OCI-LY3 (cell line): ENCODE measurements at regions not wholly inside any gene's neighbourhood (a gene's known extent, or its start where the extent isn't known, plus 50 kb on each side); places are given as distances from the start of the nearest gene placed in this dataset.

Source experiments
- H2AFZ ChIP-seq: fragments of 200-600, 300-600 bp; shearing (Covaris generic); 2 replicates; pipeline ENCODE4 v1.6.0; 2014; ENCODE audit warnings: antibody characterized with exemption, low read depth, low read length
- H3K27ac ChIP-seq: fragments of 200-600, 300-600 bp; sonication (generic); 2 replicates; pipeline ENCODE4 v1.5.1; 2014; ENCODE audit warnings: mild to moderate bottlenecking, low read length, moderate library complexity, mixed read lengths
- H3K27me3 ChIP-seq: fragments of 200-600, 300-600 bp; sonication (generic); 2 replicates; pipeline ENCODE4 v1.6.1; 2014; ENCODE audit warnings: low read depth, low read length, mixed read lengths
- H3K36me3 ChIP-seq: fragments of 200-600, 300-600 bp; sonication (generic); replicated peaks from 2 replicates; pipeline ENCODE3; 2014; ENCODE audit warnings: low read depth, low read length, mixed read lengths
- H3K4me1 ChIP-seq: fragments of 300-600, 200-600 bp; sonication (generic); 2 replicates; pipeline ENCODE4 v1.6.1; 2014; ENCODE audit warnings: low read length, mixed read lengths
- H3K4me2 ChIP-seq: fragments of 200-600, 300-600 bp; sonication (generic); 2 replicates; pipeline ENCODE4 v1.6.1; 2014; ENCODE audit warnings: low read length, mixed read lengths
- H3K4me3 ChIP-seq: fragments of 300-600, 200-600 bp; sonication (generic); 2 replicates; pipeline ENCODE4 v1.5.1; 2014; ENCODE audit warnings: antibody characterized with exemption, mild to moderate bottlenecking, low read length, moderate library complexity
- H3K79me2 ChIP-seq: fragments of 300-600, 200-600 bp; shearing (Covaris generic); 2 replicates; pipeline ENCODE4 v1.6.1; 2014; ENCODE audit warnings: mild to moderate bottlenecking, low read length, mixed read lengths
- H3K9ac ChIP-seq: fragments of 300-600, 200-600 bp; shearing (Covaris generic); 2 replicates; pipeline ENCODE4 v1.6.0; 2014; ENCODE audit warnings: mild to moderate bottlenecking, low read length, moderate library complexity
- H3K9me3 ChIP-seq: fragments of 200-600, 300-600 bp; shearing (Covaris generic); 2 replicates; pipeline ENCODE4 v1.6.1; 2014; ENCODE audit warnings: low read length, mixed read lengths; ENCODE audit not compliant: insufficient read depth
- H4K20me1 ChIP-seq: fragments of 200-600, 300-600 bp; sonication (generic); 2 replicates; pipeline ENCODE4 v1.6.1; 2016; ENCODE audit warnings: low read length, mixed read lengths; ENCODE audit not compliant: insufficient read depth
- EZH2phosphoT487 ChIP-seq: fragments of 200-600 bp; shearing (Covaris generic); IDR thresholded peaks from 2 replicates; pipeline ENCODE4 v1.6.1; 2018; ENCODE audit warnings: antibody characterized with exemption, mixed run types, low read depth
- TF ChIP-seq, protein P1 (sequence below): fragments of 200-600, 300-600 bp; sonication (generic); IDR thresholded peaks from 2 replicates; pipeline ENCODE4 v1.5.1; 2014; ENCODE audit warnings: antibody characterized with exemption, low read length, low read depth

DNA sequence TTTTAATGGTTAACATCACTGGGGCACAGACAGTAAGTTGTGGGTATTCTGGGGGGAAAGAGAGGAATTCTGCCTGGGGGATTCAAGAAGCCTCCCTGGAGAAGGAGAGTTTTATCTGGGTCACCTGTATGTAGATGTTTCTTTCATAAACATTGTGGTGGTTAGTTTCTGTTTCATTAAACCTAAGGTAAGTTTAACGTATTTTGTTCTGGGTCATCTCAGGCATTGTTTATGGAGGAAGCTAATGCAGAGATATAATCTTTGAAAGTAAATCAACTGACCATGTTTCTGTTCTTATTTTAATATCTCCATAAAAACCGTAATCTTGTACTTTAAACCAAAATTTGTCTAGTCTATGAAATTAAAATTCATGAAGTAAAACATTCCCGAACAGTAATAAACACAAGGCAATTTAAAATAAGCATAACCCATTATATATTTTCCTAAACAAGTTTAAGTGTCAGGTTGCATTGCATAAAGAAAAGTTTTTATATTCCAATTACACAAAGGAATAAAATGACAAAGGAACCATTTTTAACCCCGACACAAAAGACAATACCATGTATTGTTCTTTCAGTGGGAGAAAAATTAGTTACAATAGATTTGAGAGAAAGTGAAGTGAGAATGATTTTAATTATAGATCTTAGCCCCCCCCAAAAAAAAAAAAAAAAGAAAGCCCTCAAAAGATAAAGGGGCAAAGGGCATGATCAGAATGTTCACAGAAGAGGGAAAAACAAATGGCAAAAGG, 274.6 kb upstream of the TBL1XR1 start:
- Histone ChIP-seq H3K4me2 (no peak overlapping the region), H3K9ac (no peak overlapping the region), H3K27me3 (no peaks in the 10 kb centered on the region), H3K36me3 (no peaks in the 10 kb centered on the region), H3K4me3 (no peak overlapping the region), H2AFZ (no peak overlapping the region), H3K9me3 (no peaks in the 10 kb centered on the region), H4K20me1 (no peaks in the 10 kb centered on the region), H3K27ac (no peak overlapping the region), H3K79me2 (no peaks in the 10 kb centered on the region), H3K4me1 (no peaks in the 10 kb centered on the region)
- TF ChIP-seq, protein P1, sequence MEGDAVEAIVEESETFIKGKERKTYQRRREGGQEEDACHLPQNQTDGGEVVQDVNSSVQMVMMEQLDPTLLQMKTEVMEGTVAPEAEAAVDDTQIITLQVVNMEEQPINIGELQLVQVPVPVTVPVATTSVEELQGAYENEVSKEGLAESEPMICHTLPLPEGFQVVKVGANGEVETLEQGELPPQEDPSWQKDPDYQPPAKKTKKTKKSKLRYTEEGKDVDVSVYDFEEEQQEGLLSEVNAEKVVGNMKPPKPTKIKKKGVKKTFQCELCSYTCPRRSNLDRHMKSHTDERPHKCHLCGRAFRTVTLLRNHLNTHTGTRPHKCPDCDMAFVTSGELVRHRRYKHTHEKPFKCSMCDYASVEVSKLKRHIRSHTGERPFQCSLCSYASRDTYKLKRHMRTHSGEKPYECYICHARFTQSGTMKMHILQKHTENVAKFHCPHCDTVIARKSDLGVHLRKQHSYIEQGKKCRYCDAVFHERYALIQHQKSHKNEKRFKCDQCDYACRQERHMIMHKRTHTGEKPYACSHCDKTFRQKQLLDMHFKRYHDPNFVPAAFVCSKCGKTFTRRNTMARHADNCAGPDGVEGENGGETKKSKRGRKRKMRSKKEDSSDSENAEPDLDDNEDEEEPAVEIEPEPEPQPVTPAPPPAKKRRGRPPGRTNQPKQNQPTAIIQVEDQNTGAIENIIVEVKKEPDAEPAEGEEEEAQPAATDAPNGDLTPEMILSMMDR: no peak
- TF ChIP-seq EZH2phosphoT487: no peak

DNA sequence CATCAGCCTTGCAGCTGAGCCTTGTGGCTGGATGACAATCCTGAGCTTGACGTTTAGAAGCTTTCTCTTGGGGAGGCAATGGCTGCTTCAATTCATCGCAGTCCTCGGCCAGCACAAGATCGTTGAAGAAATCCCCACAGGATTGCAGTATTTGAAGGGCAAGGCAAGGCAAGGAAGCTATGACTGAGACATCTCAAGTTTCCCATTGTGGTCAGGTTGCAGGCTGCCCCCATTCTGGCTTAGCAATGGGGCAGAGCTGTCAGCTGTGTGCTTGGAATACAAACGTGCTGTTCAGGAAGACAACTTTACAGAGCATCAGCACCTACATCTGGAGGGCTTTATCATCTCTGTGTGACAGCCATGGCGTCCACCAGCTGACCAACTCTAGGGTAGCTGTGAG, 275.9 kb upstream of the TBL1XR1 start:
- Histone ChIP-seq H3K4me2 (no peak overlapping the region), H3K9ac (no peak overlapping the region), H3K4me1 (no peaks in the 10 kb centered on the region), H3K27ac (no peak overlapping the region), H3K9me3 (no peaks in the 10 kb centered on the region), H3K79me2 (no peaks in the 10 kb centered on the region), H4K20me1 (no peaks in the 10 kb centered on the region), H3K27me3 (no peaks in the 10 kb centered on the region), H3K4me3 (no peak overlapping the region), H2AFZ (no peak overlapping the region), H3K36me3 (no peaks in the 10 kb centered on the region)
- TF ChIP-seq, protein P1: no peak
- TF ChIP-seq EZH2phosphoT487: no peak

DNA sequence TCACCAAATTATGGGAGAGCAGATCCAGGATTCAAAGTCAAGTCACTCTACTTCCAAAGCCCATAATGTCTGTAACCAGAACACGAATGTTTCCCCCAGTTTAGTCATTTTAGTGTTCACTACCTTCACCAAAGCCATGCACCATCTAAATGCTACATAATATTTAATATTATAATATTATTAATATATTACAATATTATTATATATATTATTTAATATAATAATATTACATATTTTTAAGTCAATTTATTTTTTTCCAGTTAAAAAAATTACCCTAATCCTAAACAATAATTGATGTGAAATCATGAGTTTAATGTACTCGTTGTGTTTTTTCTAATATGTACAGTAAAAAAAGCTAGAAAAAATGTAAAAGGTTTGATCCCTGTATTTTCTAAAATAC, 276.6 kb upstream of the TBL1XR1 start:
- Histone ChIP-seq H2AFZ (no peak overlapping the region), H3K27me3 (no peaks in the 10 kb centered on the region), H3K4me2 (no peak overlapping the region), H3K36me3 (no peaks in the 10 kb centered on the region), H3K4me1 (no peaks in the 10 kb centered on the region), H3K9ac (no peak overlapping the region), H3K4me3 (no peak overlapping the region), H3K9me3 (no peaks in the 10 kb centered on the region), H3K27ac (no peak overlapping the region), H3K79me2 (no peaks in the 10 kb centered on the region), H4K20me1 (no peaks in the 10 kb centered on the region)
- TF ChIP-seq EZH2phosphoT487: no peak
- TF ChIP-seq, protein P1: no peak

- H3K4me2 ChIP-seq: no peak overlapping the region
- no peak for TF ChIP-seq EZH2phosphoT487
- TF ChIP-seq, protein P1: no peak
- no peaks in the 10 kb centered on the region for H3K36me3 ChIP-seq
- H2AFZ ChIP-seq: no peak overlapping the region
- H3K27ac ChIP-seq: no peak overlapping the region
- H3K4me3 ChIP-seq: no peak overlapping the region
- no peaks in the 10 kb centered on the region for H3K79me2 ChIP-seq
- no peaks in the 10 kb centered on the region for H3K9me3 ChIP-seq
- H3K4me1 ChIP-seq: no peaks in the 10 kb centered on the region
- no peak overlapping the region for H3K9ac ChIP-seq
- no peaks in the 10 kb centered on the region for H4K20me1 ChIP-seq
- no peaks in the 10 kb centered on the region for H3K27me3 ChIP-seq
These were observed 277.5 kb upstream of the TBL1XR1 start for GRCh38 chr3:177474652-177475355.
